Calu3 (cell line): ENCODE measurements at regions not wholly inside any gene's neighbourhood (a gene's known extent, or its start where the extent isn't known, plus 50 kb on each side); places are given as distances from the start of the nearest gene placed in this dataset.

ENCODE experiments used
- BruUV-seq: library from RNA; stranded (reverse); fragments of 400-500 nt; replicated peaks from 2 replicates; lab custom pipeline; 2021; lab: Mats Ljungman, UMichigan
- CTCF ChIA-PET: fragments of 300-600 bp; sonication (Branson Sonifier 250); formaldehyde crosslinking; loops from one replicate; lab custom pipeline; 2022; ENCODE audit warnings: antibody characterized with exemption; lab: Charles Lee
- DNase-seq: peaks from one replicate; pipeline ENCODE4 v3.0.0; 2022
- H3K27ac Mint-ChIP-seq: one replicate; pipeline ENCODE4 v1.8.0; 2022; ENCODE audit warnings: mixed read lengths; ENCODE audit not compliant: unreplicated experiment
- H3K27me3 Mint-ChIP-seq: one replicate; pipeline ENCODE4 v1.8.0; 2022; ENCODE audit warnings: mixed read lengths; ENCODE audit not compliant: unreplicated experiment
- H3K36me3 Mint-ChIP-seq: one replicate; pipeline ENCODE4 v1.8.0; 2022; ENCODE audit warnings: mild to moderate bottlenecking, moderate library complexity, mixed read lengths; ENCODE audit not compliant: insufficient read depth, unreplicated experiment
- H3K4me1 Mint-ChIP-seq: one replicate; pipeline ENCODE4 v1.8.0; 2022; ENCODE audit warnings: mild to moderate bottlenecking, low read depth, mixed read lengths; ENCODE audit not compliant: unreplicated experiment
- H3K4me3 Mint-ChIP-seq: one replicate; pipeline ENCODE4 v1.8.0; 2022; ENCODE audit warnings: mild to moderate bottlenecking, low read depth, moderate library complexity, mixed read lengths; ENCODE audit not compliant: unreplicated experiment
- H3K9me3 Mint-ChIP-seq: one replicate; pipeline ENCODE4 v1.8.0; 2022; ENCODE audit warnings: low read depth, mixed read lengths; ENCODE audit not compliant: unreplicated experiment
- CTCF ChIP-seq: fragments of 200-600 bp; IDR thresholded peaks from one replicate; pipeline ENCODE4 v1.8.0; 2022; ENCODE audit warnings: antibody characterized with exemption; ENCODE audit not compliant: unreplicated experiment
- intact Hi-C: fragments of 100-400 bp; cut with micrococcal nuclease; formaldehyde crosslinking; loops from one replicate; pipeline ENCODE4 v1.10.0; 2022; ENCODE audit not compliant: unreplicated experiment

GRCh38 chr10:83367036-83367435 lies 772.3 kb upstream of the GHITM start:
- no TSS peak for BruUV-seq
- H3K4me3 Mint-ChIP-seq, result no peak overlapping the region
- TF ChIP-seq CTCF, result no peak
- intact Hi-C loops, result no loop called here
- peaks cover 6% of the 10 kb centered on the region for H3K9me3 Mint-ChIP-seq
- H3K36me3 Mint-ChIP-seq, result no peaks in the 10 kb centered on the region
- no peaks in the 10 kb centered on the region for H3K27me3 Mint-ChIP-seq
- H3K27ac Mint-ChIP-seq, result no peak overlapping the region
- DNase-seq, result no peak
- no peaks in the 10 kb centered on the region for H3K4me1 Mint-ChIP-seq
- CTCF ChIA-PET, result no interaction called here

- Mint-ChIP-seq H3K27me3 (no peaks in the 10 kb centered on the region), H3K36me3 (no peaks in the 10 kb centered on the region), H3K9me3 (peaks cover 11% of the 10 kb centered on the region), H3K4me1 (no peaks in the 10 kb centered on the region), H3K4me3 (no peak overlapping the region), H3K27ac (no peak overlapping the region)
- intact Hi-C loops, result no loop called here
- CTCF ChIA-PET, result no interaction called here
- DNase-seq, result no peak
- no TSS peak for BruUV-seq
- TF ChIP-seq CTCF, result no peak
These were observed 767.4 kb upstream of the GHITM start for GRCh38 chr10:83371696-83372490.

- peaks cover 11% of the 10 kb centered on the region for H3K9me3 Mint-ChIP-seq
- H3K27me3 Mint-ChIP-seq, result no peaks in the 10 kb centered on the region
- intact Hi-C loops, result no loop called here
- no peak for TF ChIP-seq CTCF
- H3K36me3 Mint-ChIP-seq, result no peaks in the 10 kb centered on the region
- H3K4me3 Mint-ChIP-seq, result no peak overlapping the region
- no peaks in the 10 kb centered on the region for H3K4me1 Mint-ChIP-seq
- no TSS peak for BruUV-seq
- H3K27ac Mint-ChIP-seq, result no peak overlapping the region
- CTCF ChIA-PET, result no interaction called here
- no peak for DNase-seq
These were observed 766.7 kb upstream of the GHITM start for GRCh38 chr10:83372646-83373045.

GRCh38 chr10:83373671-83374070 lies 765.6 kb upstream of the GHITM start:
- no peak overlapping the region for H3K4me3 Mint-ChIP-seq
- H3K27ac Mint-ChIP-seq, result no peak overlapping the region
- H3K27me3 Mint-ChIP-seq, result no peaks in the 10 kb centered on the region
- no TSS peak for BruUV-seq
- H3K36me3 Mint-ChIP-seq, result no peaks in the 10 kb centered on the region
- CTCF ChIA-PET, result no interaction called here
- intact Hi-C loops, result no loop called here
- TF ChIP-seq CTCF, result no peak
- H3K9me3 Mint-ChIP-seq, result peaks cover 11% of the 10 kb centered on the region
- no peaks in the 10 kb centered on the region for H3K4me1 Mint-ChIP-seq
- DNase-seq, result no peak
